ENCODE measurements at regions not wholly inside any gene's neighbourhood (a gene's known extent, or its start where the extent isn't known, plus 50 kb on each side); places are given as distances from the start of the nearest gene placed in this dataset.
"Not testable (repeated sequence)": the region's sequence is repeated elsewhere in the genome, so short reads cannot be mapped to it uniquely, and the experiment has no call there.

- H3K36me3 ChIP-seq (ENCODE audit: insufficient read depth, low read length): no peaks in the 10 kb centered on the region
- no peaks in the 10 kb centered on the region for H3K9me2 ChIP-seq (ENCODE audit: insufficient read depth, low read length)
- no peak overlapping the region for H3K4me3 ChIP-seq (ENCODE audit: low read length)
- H4K20me1 ChIP-seq (ENCODE audit: insufficient read depth): no peaks in the 10 kb centered on the region
- no peaks in the 10 kb centered on the region for H3F3A ChIP-seq (ENCODE audit: insufficient read depth, low read length, poor library complexity, severe bottlenecking)
- H3K27ac ChIP-seq (ENCODE audit: low read length): no peak overlapping the region
- H3K27me3 ChIP-seq (ENCODE audit: insufficient read depth, low read depth, low read length): no peaks in the 10 kb centered on the region
- H2AFZ ChIP-seq (ENCODE audit: low read depth, low read length): no peak overlapping the region
- no peaks in the 10 kb centered on the region for H3K9me3 ChIP-seq (ENCODE audit: low read length)
- no peak overlapping the region for H3K4me2 ChIP-seq (ENCODE audit: low read length)
- H3K79me2 ChIP-seq (replicated peaks; ENCODE audit: insufficient read depth, low read length): no peaks in the 10 kb centered on the region
- TF ChIP-seq MXI1 (conservative IDR thresholded peaks at IDR 0.05; ENCODE audit: poor library complexity, severe bottlenecking) (no peak), EZH2 (IDR thresholded peaks at IDR 0.05; ENCODE audit: borderline replicate concordance, insufficient read depth, low read length, poor library complexity, severe bottlenecking) (no peak), EP300 (conservative IDR thresholded peaks at IDR 0.05; ENCODE audit: poor library complexity, severe bottlenecking) (no peak), POLR2AphosphoS5 (IDR thresholded peaks at IDR 0.05) (no peak), TAF1 (IDR thresholded peaks at IDR 0.05; ENCODE audit: low read depth) (no peak), RAD21 (conservative IDR thresholded peaks at IDR 0.05) (no peak), SMC3 (conservative IDR thresholded peaks at IDR 0.05; ENCODE audit: poor library complexity) (no peak)
- TF ChIP-seq, protein P1, sequence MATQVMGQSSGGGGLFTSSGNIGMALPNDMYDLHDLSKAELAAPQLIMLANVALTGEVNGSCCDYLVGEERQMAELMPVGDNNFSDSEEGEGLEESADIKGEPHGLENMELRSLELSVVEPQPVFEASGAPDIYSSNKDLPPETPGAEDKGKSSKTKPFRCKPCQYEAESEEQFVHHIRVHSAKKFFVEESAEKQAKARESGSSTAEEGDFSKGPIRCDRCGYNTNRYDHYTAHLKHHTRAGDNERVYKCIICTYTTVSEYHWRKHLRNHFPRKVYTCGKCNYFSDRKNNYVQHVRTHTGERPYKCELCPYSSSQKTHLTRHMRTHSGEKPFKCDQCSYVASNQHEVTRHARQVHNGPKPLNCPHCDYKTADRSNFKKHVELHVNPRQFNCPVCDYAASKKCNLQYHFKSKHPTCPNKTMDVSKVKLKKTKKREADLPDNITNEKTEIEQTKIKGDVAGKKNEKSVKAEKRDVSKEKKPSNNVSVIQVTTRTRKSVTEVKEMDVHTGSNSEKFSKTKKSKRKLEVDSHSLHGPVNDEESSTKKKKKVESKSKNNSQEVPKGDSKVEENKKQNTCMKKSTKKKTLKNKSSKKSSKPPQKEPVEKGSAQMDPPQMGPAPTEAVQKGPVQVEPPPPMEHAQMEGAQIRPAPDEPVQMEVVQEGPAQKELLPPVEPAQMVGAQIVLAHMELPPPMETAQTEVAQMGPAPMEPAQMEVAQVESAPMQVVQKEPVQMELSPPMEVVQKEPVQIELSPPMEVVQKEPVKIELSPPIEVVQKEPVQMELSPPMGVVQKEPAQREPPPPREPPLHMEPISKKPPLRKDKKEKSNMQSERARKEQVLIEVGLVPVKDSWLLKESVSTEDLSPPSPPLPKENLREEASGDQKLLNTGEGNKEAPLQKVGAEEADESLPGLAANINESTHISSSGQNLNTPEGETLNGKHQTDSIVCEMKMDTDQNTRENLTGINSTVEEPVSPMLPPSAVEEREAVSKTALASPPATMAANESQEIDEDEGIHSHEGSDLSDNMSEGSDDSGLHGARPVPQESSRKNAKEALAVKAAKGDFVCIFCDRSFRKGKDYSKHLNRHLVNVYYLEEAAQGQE (IDR thresholded peaks at IDR 0.05; ENCODE audit: borderline replicate concordance): no peak
- TF ChIP-seq, protein P2, sequence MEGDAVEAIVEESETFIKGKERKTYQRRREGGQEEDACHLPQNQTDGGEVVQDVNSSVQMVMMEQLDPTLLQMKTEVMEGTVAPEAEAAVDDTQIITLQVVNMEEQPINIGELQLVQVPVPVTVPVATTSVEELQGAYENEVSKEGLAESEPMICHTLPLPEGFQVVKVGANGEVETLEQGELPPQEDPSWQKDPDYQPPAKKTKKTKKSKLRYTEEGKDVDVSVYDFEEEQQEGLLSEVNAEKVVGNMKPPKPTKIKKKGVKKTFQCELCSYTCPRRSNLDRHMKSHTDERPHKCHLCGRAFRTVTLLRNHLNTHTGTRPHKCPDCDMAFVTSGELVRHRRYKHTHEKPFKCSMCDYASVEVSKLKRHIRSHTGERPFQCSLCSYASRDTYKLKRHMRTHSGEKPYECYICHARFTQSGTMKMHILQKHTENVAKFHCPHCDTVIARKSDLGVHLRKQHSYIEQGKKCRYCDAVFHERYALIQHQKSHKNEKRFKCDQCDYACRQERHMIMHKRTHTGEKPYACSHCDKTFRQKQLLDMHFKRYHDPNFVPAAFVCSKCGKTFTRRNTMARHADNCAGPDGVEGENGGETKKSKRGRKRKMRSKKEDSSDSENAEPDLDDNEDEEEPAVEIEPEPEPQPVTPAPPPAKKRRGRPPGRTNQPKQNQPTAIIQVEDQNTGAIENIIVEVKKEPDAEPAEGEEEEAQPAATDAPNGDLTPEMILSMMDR (IDR thresholded peaks at IDR 0.05; ENCODE audit: poor library complexity, severe bottlenecking): no peak
- no peak overlapping the region for H3K9ac ChIP-seq (ENCODE audit: low read length)
Measured at GRCh38 chr2:16099326-16099725, 159.0 kb downstream of the MYCN start.

GRCh38 chr2:16096962-16097361, 156.6 kb downstream of the MYCN start:
- H2AFZ ChIP-seq (ENCODE audit: low read depth, low read length): no peak overlapping the region
- no peak overlapping the region for H3K4me3 ChIP-seq (ENCODE audit: low read length)
- no peaks in the 10 kb centered on the region for H3K9me3 ChIP-seq (ENCODE audit: low read length)
- H3K36me3 ChIP-seq (ENCODE audit: insufficient read depth, low read length): no peaks in the 10 kb centered on the region
- H3K4me2 ChIP-seq (ENCODE audit: low read length): no peak overlapping the region
- TF ChIP-seq, protein P1 (IDR thresholded peaks at IDR 0.05; ENCODE audit: borderline replicate concordance): no peak
- no peak for TF ChIP-seq POLR2AphosphoS5 (IDR thresholded peaks at IDR 0.05)
- TF ChIP-seq RAD21 (conservative IDR thresholded peaks at IDR 0.05): no peak
- TF ChIP-seq EZH2 (IDR thresholded peaks at IDR 0.05; ENCODE audit: borderline replicate concordance, insufficient read depth, low read length, poor library complexity, severe bottlenecking): no peak
- no peaks in the 10 kb centered on the region for H4K20me1 ChIP-seq (ENCODE audit: insufficient read depth)
- no peaks in the 10 kb centered on the region for H3K27me3 ChIP-seq (ENCODE audit: insufficient read depth, low read depth, low read length)
- no peak overlapping the region for H3K27ac ChIP-seq (ENCODE audit: low read length)
- no peaks in the 10 kb centered on the region for H3F3A ChIP-seq (ENCODE audit: insufficient read depth, low read length, poor library complexity, severe bottlenecking)
- no peak overlapping the region for H3K9ac ChIP-seq (ENCODE audit: low read length)
- no peaks in the 10 kb centered on the region for H3K9me2 ChIP-seq (ENCODE audit: insufficient read depth, low read length)
- H3K79me2 ChIP-seq (replicated peaks; ENCODE audit: insufficient read depth, low read length): no peaks in the 10 kb centered on the region

DNA sequence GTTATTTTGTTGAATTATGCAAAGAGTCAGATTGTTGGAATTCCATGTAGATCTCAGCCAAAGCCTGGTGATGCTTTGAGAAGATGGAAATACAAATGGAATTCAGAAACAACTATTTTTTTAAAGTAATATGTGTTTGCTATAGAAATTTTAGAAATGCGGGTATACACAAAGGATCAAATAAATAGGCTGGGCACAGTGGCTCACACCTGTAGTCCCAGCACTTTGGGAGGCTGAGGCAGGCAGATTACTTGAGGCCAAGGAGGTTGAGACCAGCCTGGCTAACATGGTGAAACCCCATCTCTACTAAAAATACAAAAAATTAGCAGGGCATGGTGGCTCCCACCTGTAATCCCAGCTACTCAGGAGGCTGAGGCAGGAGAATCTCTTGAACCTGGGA, 155.1 kb downstream of the MYCN start:
- H4K20me1 ChIP-seq (ENCODE audit: insufficient read depth); H3K9me3 ChIP-seq (ENCODE audit: low read length); H3K4me2 ChIP-seq (ENCODE audit: low read length); H2AFZ ChIP-seq (ENCODE audit: low read depth, low read length); H3F3A ChIP-seq (ENCODE audit: insufficient read depth, low read length, poor library complexity, severe bottlenecking); H3K9me2 ChIP-seq (ENCODE audit: insufficient read depth, low read length); H3K9ac ChIP-seq (ENCODE audit: low read length); H3K36me3 ChIP-seq (ENCODE audit: insufficient read depth, low read length); H3K27ac ChIP-seq (ENCODE audit: low read length); H3K4me3 ChIP-seq (ENCODE audit: low read length); H3K27me3 ChIP-seq (ENCODE audit: insufficient read depth, low read depth, low read length); H3K79me2 ChIP-seq (replicated peaks; ENCODE audit: insufficient read depth, low read length): not testable (repeated sequence)
